WTC11 (cell line): ENCODE measurements at regions not wholly inside any gene's neighbourhood (a gene's known extent, or its start where the extent isn't known, plus 50 kb on each side); places are given as distances from the start of the nearest gene placed in this dataset.

Experiments used
- ATAC-seq: fragments of 200-7000 bp; cut with Tn5 transposase; 2 replicates; pipeline ENCODE4 v1.10.0; 2021; ENCODE audit warnings: mild to moderate bottlenecking, moderate library complexity
- CTCF ChIA-PET: fragments of 300-600 bp; sonication (Branson Sonifier 250); formaldehyde crosslinking; loops from one replicate; lab custom pipeline; 2021; ENCODE audit warnings: antibody characterized with exemption; lab: Charles Lee
- POLR2A ChIA-PET: fragments of 350-600 bp; sonication (Branson Sonifier 250); formaldehyde crosslinking; loops from one replicate; lab custom pipeline; 2021; ENCODE audit warnings: antibody characterized with exemption; lab: Charles Lee
- DNase-seq: peaks from one replicate; pipeline ENCODE4 v3.0.0; 2021; ENCODE audit warnings: low spot score
- H3K27ac Mint-ChIP-seq: 2 replicates; pipeline ENCODE4 v1.8.0; 2021; ENCODE audit warnings: mixed read lengths
- H3K27me3 Mint-ChIP-seq: 2 replicates; pipeline ENCODE4 v1.8.0; 2021; ENCODE audit warnings: low read depth, mild to moderate bottlenecking, moderate library complexity, mixed read lengths
- H3K36me3 Mint-ChIP-seq: 2 replicates; pipeline ENCODE4 v1.8.0; 2021; ENCODE audit warnings: mixed read lengths
- H3K4me1 Mint-ChIP-seq: 2 replicates; pipeline ENCODE4 v1.8.0; 2022; ENCODE audit warnings: mixed read lengths
- H3K4me3 Mint-ChIP-seq: 2 replicates; pipeline ENCODE4 v1.8.0; 2021; ENCODE audit warnings: mild to moderate bottlenecking, moderate library complexity, mixed read lengths
- H3K9me3 Mint-ChIP-seq: 2 replicates; pipeline ENCODE4 v1.8.0; 2021; ENCODE audit warnings: mixed read lengths
- AFF4 ChIP-seq: sonication (generic); formaldehyde crosslinking; IDR thresholded peaks from 2 replicates; pipeline ENCODE4 v1.8.1; 2023; ENCODE audit warnings: mild to moderate bottlenecking, missing genetic modification reagents, borderline replicate concordance
- ATF2 ChIP-seq: sonication (generic); formaldehyde crosslinking; IDR thresholded peaks from 2 replicates; pipeline ENCODE4 v1.8.1; 2022; ENCODE audit warnings: low read depth, missing genetic modification reagents, borderline replicate concordance
- E2F4 ChIP-seq: sonication (generic); formaldehyde crosslinking; IDR thresholded peaks from 2 replicates; pipeline ENCODE4 v1.8.1; 2022; ENCODE audit warnings: low read depth, mild to moderate bottlenecking, moderate library complexity, missing genetic modification reagents, borderline replicate concordance
- E2F5 ChIP-seq: sonication (generic); formaldehyde crosslinking; IDR thresholded peaks from 2 replicates; pipeline ENCODE4 v1.8.1; 2022; ENCODE audit warnings: mild to moderate bottlenecking, moderate library complexity, missing genetic modification reagents
- IRF1 ChIP-seq: sonication (generic); formaldehyde crosslinking; IDR thresholded peaks from 2 replicates; pipeline ENCODE4 v1.8.0; 2023; ENCODE audit warnings: missing genetic modification reagents
- NR1H2 ChIP-seq: sonication (generic); formaldehyde crosslinking; IDR thresholded peaks from 2 replicates; pipeline ENCODE4 v1.9.0; 2021; ENCODE audit warnings: mild to moderate bottlenecking, moderate library complexity, missing genetic modification reagents
- NR3C1 ChIP-seq: sonication (generic); formaldehyde crosslinking; conservative IDR thresholded peaks from 2 replicates; pipeline ENCODE4 v1.8.1; 2023; ENCODE audit warnings: low read depth, mild to moderate bottlenecking, missing genetic modification reagents
- PRDM15 ChIP-seq: sonication (generic); formaldehyde crosslinking; IDR thresholded peaks from 2 replicates; pipeline ENCODE4 v1.8.0; 2022; ENCODE audit warnings: missing genetic modification reagents
- PREB ChIP-seq: sonication (generic); formaldehyde crosslinking; IDR thresholded peaks from 2 replicates; pipeline ENCODE4 v1.8.1; 2022; ENCODE audit warnings: mild to moderate bottlenecking, missing genetic modification reagents, moderate library complexity, borderline replicate concordance
- RELA ChIP-seq: sonication (generic); formaldehyde crosslinking; IDR thresholded peaks from 2 replicates; pipeline ENCODE4 v1.8.1; 2022; ENCODE audit warnings: missing genetic modification reagents, mild to moderate bottlenecking, borderline replicate concordance
- SMAD3 ChIP-seq: sonication (generic); formaldehyde crosslinking; IDR thresholded peaks from 2 replicates; pipeline ENCODE4 v1.8.0; 2022; ENCODE audit warnings: missing genetic modification reagents, mild to moderate bottlenecking, borderline replicate concordance
- SMAD4 ChIP-seq: sonication (generic); formaldehyde crosslinking; IDR thresholded peaks from 2 replicates; pipeline ENCODE4 v1.8.0; 2022; ENCODE audit warnings: mild to moderate bottlenecking, missing genetic modification reagents
- SOX15 ChIP-seq: fragments of 250-450 bp; sonication (Bioruptor Pico); IDR thresholded peaks from 2 replicates; pipeline ENCODE4 v1.9.0; 2021; ENCODE audit warnings: mild to moderate bottlenecking
- USF1 ChIP-seq: sonication (generic); formaldehyde crosslinking; IDR thresholded peaks from 2 replicates; pipeline ENCODE4 v1.8.0; 2022; ENCODE audit warnings: mild to moderate bottlenecking, missing genetic modification reagents
- ZNF138 ChIP-seq: sonication (generic); formaldehyde crosslinking; conservative IDR thresholded peaks from 2 replicates; pipeline ENCODE4 v1.8.1; 2022; ENCODE audit warnings: mild to moderate bottlenecking, moderate library complexity, missing genetic modification reagents
- ZNF317 ChIP-seq: sonication (generic); formaldehyde crosslinking; IDR thresholded peaks from 2 replicates; pipeline ENCODE4 v1.8.1; 2023; ENCODE audit warnings: low read depth, mild to moderate bottlenecking, moderate library complexity, missing genetic modification reagents, borderline replicate concordance
- ZNF512 ChIP-seq: sonication (generic); formaldehyde crosslinking; IDR thresholded peaks from 2 replicates; pipeline ENCODE4 v1.8.1; 2022; ENCODE audit warnings: missing genetic modification reagents, borderline replicate concordance

GRCh38 chr6:163902993-163903392 is 488.5 kb downstream of the QKI start (continued):
- no peak for TF ChIP-seq E2F5

- Mint-ChIP-seq H3K9me3 (peaks cover 6% of the 10 kb centered on the region), H3K4me3 (no peak overlapping the region), H3K27me3 (no peaks in the 10 kb centered on the region), H3K36me3 (peaks cover under 1% of the 10 kb centered on the region), H3K27ac (no peak overlapping the region), H3K4me1 (peaks cover 17% of the 10 kb centered on the region)
- POLR2A ChIA-PET: interaction anchor here (0.7 kb wide), 1 partner anchor 35 kb away, joined by 4 read pairs; no protein-coding TSS in a partner anchor
- DNase-seq (no peak), ATAC-seq (no peak)
- CTCF ChIA-PET: no interaction called here
- no peak for TF ChIP-seq USF1 (CRISPR knock-in tag)
Measured at GRCh38 chr6:163901681-163902080, 487.2 kb downstream of the QKI start.

- Mint-ChIP-seq H3K9me3 (peaks cover 13% of the 10 kb centered on the region), H3K27me3 (no peaks in the 10 kb centered on the region), H3K36me3 (peaks cover 7% of the 10 kb centered on the region), H3K27ac (no peak overlapping the region), H3K4me3 (no peak overlapping the region), H3K4me1 (peaks cover 23% of the 10 kb centered on the region)
- DNase-seq: no peak
- ChIA-PET POLR2A (no interaction called here), CTCF (no interaction called here)
- ATAC-seq: no peak
- TF ChIP-seq AFF4 (CRISPR knock-in tag): no peak
- no peak for TF ChIP-seq PREB
- no peak for TF ChIP-seq E2F4 (CRISPR knock-in tag)
- TF ChIP-seq SMAD4 (CRISPR knock-in tag): no peak
- TF ChIP-seq NR3C1: no peak
- TF ChIP-seq ZNF138 (CRISPR knock-in tag): no peak
- TF ChIP-seq ZNF512 (CRISPR knock-in tag): no peak
- no peak for TF ChIP-seq NR1H2
- no peak for TF ChIP-seq SMAD3 (CRISPR knock-in tag)
- TF ChIP-seq ATF2 (CRISPR knock-in tag): no peak
- TF ChIP-seq PRDM15: no peak
- no peak for TF ChIP-seq ZNF317 (CRISPR knock-in tag)
- TF ChIP-seq RELA (CRISPR knock-in tag): no peak
- no peak for TF ChIP-seq SOX15
- no peak for TF ChIP-seq IRF1 (CRISPR knock-in tag)
Measured at GRCh38 chr6:163900570-163900969, 486.1 kb downstream of the QKI start.
